ENCODE measurements at regions not wholly inside any gene's neighbourhood (a gene's known extent, or its start where the extent isn't known, plus 50 kb on each side); places are given as distances from the start of the nearest gene placed in this dataset.
"Not testable (repeated sequence)": the region's sequence is repeated elsewhere in the genome, so short reads cannot be mapped to it uniquely, and the experiment has no call there.

DNA sequence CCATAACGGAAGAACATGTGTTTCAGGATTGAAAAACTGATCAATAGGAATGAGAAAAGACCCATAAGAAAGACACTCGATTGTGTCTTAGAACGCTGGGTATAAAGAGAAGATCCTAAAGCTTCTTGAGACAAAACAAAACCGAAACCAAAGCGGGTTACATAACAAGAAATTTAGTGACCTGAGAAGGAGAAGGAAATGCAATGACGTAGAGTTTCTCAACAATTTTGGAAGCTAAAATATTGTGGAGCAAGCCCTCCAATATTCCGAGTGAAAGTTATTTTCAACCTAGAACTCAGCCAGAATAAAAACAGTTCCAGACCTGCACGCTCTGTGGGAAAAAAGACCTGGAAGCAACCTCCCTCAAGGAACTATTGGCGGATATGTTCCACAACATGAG is 81.9 kb upstream of the FREM1 start:
- Histone ChIP-seq H3K4me1 (ENCODE audit: control insufficient read depth in 4 of 4, insufficient read depth in 4 of 4, low read length in 3 of 4) (peaks cover 0 to 6% (median 5%) of the 10 kb centered on the region in 4 donors), H3K4me3 (ENCODE audit: low read depth in 1 of 3, low read length in 3 of 3) (no peak overlapping the region), H3K9me3 (ENCODE audit: control insufficient read depth in 4 of 4, low read length in 3 of 4) (peaks cover 0 to 4% (median 0%) of the 10 kb centered on the region in 4 donors), H3K9ac (ENCODE audit: low read depth in 1 of 2, low read length in 2 of 2) (no peak overlapping the region), H3K27ac (ENCODE audit: low read depth in 1 of 2, low read length in 2 of 2) (no peak overlapping the region), H3K36me3 (ENCODE audit: control insufficient read depth in 4 of 4, insufficient read depth in 3 of 4, low read depth in 1 of 4, low read length in 3 of 4) (no peaks in the 10 kb centered on the region), H3K27me3 (ENCODE audit: control insufficient read depth in 4 of 4, insufficient read depth in 4 of 4, low read length in 3 of 4) (peaks cover 0 to 3% (median 0%) of the 10 kb centered on the region in 4 donors)
- TF ChIP-seq HNF4G (IDR thresholded peaks at IDR 0.05) = no peak
- TF ChIP-seq SP1 (IDR thresholded peaks at IDR 0.05) = no peak
- TF ChIP-seq, protein P1, sequence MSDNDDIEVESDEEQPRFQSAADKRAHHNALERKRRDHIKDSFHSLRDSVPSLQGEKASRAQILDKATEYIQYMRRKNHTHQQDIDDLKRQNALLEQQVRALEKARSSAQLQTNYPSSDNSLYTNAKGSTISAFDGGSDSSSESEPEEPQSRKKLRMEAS (IDR thresholded peaks at IDR 0.05) = no peak
- TF ChIP-seq HNF4A (conservative IDR thresholded peaks at IDR 0.05) = no peak
- no peak for TF ChIP-seq EGR1 (IDR thresholded peaks at IDR 0.05; ENCODE audit: low read depth in 2 of 2)
- TF ChIP-seq RAD21 (IDR thresholded peaks at IDR 0.05) = no peak
- TF ChIP-seq TAF1 (conservative IDR thresholded peaks at IDR 0.05) = no peak
- TF ChIP-seq FOXA1 (IDR thresholded peaks at IDR 0.05) = no peak
- TF ChIP-seq NR2F2 (IDR thresholded peaks at IDR 0.05) = no peak
- no peak for TF ChIP-seq YY1 (IDR thresholded peaks at IDR 0.05)
- no peak for TF ChIP-seq GABPA (IDR thresholded peaks at IDR 0.05 in 1 of 2, conservative IDR thresholded peaks at IDR 0.05 in 1 of 2)
- TF ChIP-seq JUND (IDR thresholded peaks at IDR 0.05) = no peak
- TF ChIP-seq, protein P2, sequence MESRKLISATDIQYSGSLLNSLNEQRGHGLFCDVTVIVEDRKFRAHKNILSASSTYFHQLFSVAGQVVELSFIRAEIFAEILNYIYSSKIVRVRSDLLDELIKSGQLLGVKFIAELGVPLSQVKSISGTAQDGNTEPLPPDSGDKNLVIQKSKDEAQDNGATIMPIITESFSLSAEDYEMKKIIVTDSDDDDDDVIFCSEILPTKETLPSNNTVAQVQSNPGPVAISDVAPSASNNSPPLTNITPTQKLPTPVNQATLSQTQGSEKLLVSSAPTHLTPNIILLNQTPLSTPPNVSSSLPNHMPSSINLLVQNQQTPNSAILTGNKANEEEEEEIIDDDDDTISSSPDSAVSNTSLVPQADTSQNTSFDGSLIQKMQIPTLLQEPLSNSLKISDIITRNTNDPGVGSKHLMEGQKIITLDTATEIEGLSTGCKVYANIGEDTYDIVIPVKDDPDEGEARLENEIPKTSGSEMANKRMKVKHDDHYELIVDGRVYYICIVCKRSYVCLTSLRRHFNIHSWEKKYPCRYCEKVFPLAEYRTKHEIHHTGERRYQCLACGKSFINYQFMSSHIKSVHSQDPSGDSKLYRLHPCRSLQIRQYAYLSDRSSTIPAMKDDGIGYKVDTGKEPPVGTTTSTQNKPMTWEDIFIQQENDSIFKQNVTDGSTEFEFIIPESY (IDR thresholded peaks at IDR 0.05) = no peak
- no peak for DNase-seq (ENCODE audit: low spot score)
- 83% methylated on average over 9 of the region's 9 CpGs for WGBS

DNA sequence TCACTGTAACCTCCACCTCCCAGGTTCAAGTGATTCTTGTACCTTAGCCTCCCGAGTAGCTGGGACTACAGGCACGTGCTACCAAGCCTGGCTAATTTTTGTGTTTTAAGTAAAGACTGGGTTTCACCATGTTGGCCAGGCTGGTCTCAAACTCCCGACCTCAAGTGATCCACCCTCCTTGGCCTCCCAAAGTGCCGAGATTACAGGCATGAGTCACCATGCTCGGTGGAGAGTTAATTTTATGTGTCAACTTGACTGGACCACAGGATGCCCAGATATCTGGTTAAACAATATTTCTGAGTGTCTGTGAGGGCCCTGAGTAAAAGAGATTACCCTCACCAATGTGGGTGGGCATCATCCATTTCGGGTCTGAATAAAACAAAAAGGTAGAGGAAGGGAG is 80.4 kb upstream of the FREM1 start:
- H3K9ac ChIP-seq (ENCODE audit: low read depth in 1 of 2, low read length in 2 of 2); H3K4me1 ChIP-seq (ENCODE audit: control insufficient read depth in 4 of 4, insufficient read depth in 4 of 4, low read length in 3 of 4); H3K36me3 ChIP-seq (ENCODE audit: control insufficient read depth in 4 of 4, insufficient read depth in 3 of 4, low read depth in 1 of 4, low read length in 3 of 4); H3K9me3 ChIP-seq (ENCODE audit: control insufficient read depth in 4 of 4, low read length in 3 of 4); H3K27me3 ChIP-seq (ENCODE audit: control insufficient read depth in 4 of 4, insufficient read depth in 4 of 4, low read length in 3 of 4); H3K27ac ChIP-seq (ENCODE audit: low read depth in 1 of 2, low read length in 2 of 2); H3K4me3 ChIP-seq (ENCODE audit: low read depth in 1 of 3, low read length in 3 of 3); DNase-seq (ENCODE audit: low spot score): not testable (repeated sequence)
- 83% methylated on average over 6 of the region's 6 CpGs for WGBS

DNA sequence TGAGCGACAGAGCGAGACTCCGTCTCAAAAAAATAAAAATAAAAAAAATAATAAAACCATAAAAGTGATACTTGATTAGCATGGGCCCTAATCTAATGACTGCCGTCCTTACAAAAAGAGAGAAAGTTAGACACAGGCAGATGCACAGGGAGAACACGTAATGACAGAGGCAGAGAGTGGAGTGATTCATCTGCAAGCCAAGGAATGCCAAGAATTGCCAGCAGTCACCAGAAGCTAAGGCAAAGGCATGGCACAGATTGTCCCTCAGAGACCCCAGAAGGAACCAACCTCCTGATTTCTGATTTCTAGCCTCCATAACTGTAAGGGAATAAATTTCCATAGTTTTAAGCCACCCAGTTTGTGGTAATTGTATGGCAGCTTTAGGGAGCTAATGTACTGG is 79.6 kb upstream of the FREM1 start:
- TF ChIP-seq, protein P3, sequence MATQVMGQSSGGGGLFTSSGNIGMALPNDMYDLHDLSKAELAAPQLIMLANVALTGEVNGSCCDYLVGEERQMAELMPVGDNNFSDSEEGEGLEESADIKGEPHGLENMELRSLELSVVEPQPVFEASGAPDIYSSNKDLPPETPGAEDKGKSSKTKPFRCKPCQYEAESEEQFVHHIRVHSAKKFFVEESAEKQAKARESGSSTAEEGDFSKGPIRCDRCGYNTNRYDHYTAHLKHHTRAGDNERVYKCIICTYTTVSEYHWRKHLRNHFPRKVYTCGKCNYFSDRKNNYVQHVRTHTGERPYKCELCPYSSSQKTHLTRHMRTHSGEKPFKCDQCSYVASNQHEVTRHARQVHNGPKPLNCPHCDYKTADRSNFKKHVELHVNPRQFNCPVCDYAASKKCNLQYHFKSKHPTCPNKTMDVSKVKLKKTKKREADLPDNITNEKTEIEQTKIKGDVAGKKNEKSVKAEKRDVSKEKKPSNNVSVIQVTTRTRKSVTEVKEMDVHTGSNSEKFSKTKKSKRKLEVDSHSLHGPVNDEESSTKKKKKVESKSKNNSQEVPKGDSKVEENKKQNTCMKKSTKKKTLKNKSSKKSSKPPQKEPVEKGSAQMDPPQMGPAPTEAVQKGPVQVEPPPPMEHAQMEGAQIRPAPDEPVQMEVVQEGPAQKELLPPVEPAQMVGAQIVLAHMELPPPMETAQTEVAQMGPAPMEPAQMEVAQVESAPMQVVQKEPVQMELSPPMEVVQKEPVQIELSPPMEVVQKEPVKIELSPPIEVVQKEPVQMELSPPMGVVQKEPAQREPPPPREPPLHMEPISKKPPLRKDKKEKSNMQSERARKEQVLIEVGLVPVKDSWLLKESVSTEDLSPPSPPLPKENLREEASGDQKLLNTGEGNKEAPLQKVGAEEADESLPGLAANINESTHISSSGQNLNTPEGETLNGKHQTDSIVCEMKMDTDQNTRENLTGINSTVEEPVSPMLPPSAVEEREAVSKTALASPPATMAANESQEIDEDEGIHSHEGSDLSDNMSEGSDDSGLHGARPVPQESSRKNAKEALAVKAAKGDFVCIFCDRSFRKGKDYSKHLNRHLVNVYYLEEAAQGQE (IDR thresholded peaks at IDR 0.05) = no peak
- H3K4me1 ChIP-seq (ENCODE audit: control insufficient read depth in 4 of 4, insufficient read depth in 4 of 4, low read length in 3 of 4) = peaks cover 0 to 6% (median 5%) of the 10 kb centered on the region in 4 donors
- no peak overlapping the region for H3K27ac ChIP-seq (ENCODE audit: low read depth in 1 of 2, low read length in 2 of 2)
- no peak overlapping the region for H3K4me3 ChIP-seq (ENCODE audit: low read depth in 1 of 3, low read length in 3 of 3)
- H3K36me3 ChIP-seq (ENCODE audit: control insufficient read depth in 4 of 4, insufficient read depth in 3 of 4, low read depth in 1 of 4, low read length in 3 of 4) = no peaks in the 10 kb centered on the region
- no peak overlapping the region for H3K9ac ChIP-seq (ENCODE audit: low read depth in 1 of 2, low read length in 2 of 2)
- peaks cover 0 to 4% (median 0%) of the 10 kb centered on the region in 4 donors for H3K9me3 ChIP-seq (ENCODE audit: control insufficient read depth in 4 of 4, low read length in 3 of 4)
- H3K27me3 ChIP-seq (ENCODE audit: control insufficient read depth in 4 of 4, insufficient read depth in 4 of 4, low read length in 3 of 4) = peaks cover 0 to 3% (median 0%) of the 10 kb centered on the region in 4 donors
- WGBS = 90% methylated on average over 5 of the region's 5 CpGs
- no peak for DNase-seq (ENCODE audit: low spot score)

DNA sequence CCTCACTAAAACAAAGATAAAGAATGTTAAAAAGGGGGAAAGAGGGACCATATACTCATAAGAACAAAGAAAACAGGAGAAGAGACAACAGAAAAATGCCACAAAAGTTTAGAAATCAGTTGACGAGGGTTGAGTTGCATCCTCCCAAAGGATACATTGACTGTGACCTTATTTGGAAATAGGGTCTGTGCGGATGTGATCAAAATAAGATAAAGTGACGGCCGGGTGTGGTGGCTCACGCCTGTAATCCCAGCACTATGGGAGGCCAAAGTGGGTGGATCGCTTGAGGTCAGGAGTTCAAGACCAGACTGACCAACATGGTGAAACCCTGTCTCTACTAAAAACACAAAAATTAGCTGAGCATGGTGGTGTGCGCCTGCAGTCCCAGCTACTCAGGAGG is 79.1 kb upstream of the FREM1 start:
- not testable (repeated sequence) for H3K9me3 ChIP-seq (ENCODE audit: control insufficient read depth in 4 of 4, low read length in 3 of 4); H3K27ac ChIP-seq (ENCODE audit: low read depth in 1 of 2, low read length in 2 of 2); H3K27me3 ChIP-seq (ENCODE audit: control insufficient read depth in 4 of 4, insufficient read depth in 4 of 4, low read length in 3 of 4); H3K36me3 ChIP-seq (ENCODE audit: control insufficient read depth in 4 of 4, insufficient read depth in 3 of 4, low read depth in 1 of 4, low read length in 3 of 4); H3K4me3 ChIP-seq (ENCODE audit: low read depth in 1 of 3, low read length in 3 of 3); DNase-seq (ENCODE audit: low spot score); H3K4me1 ChIP-seq (ENCODE audit: control insufficient read depth in 4 of 4, insufficient read depth in 4 of 4, low read length in 3 of 4); H3K9ac ChIP-seq (ENCODE audit: low read depth in 1 of 2, low read length in 2 of 2)
- WGBS = 84% methylated on average over 7 of the region's 7 CpGs

Data from liver (tissue), 7 donors.